HEK293 (cell line): ENCODE measurements at regions not wholly inside any gene's neighbourhood (a gene's known extent, or its start where the extent isn't known, plus 50 kb on each side); places are given as distances from the start of the nearest gene placed in this dataset.

Experiments
- CTCF ChIP-seq: fragments of 450-650 bp; formaldehyde crosslinking; IDR thresholded peaks from 2 replicates; pipeline ENCODE4 v1.5.1; 2016; ENCODE audit warnings: missing biosample characterization, missing genetic modification characterization
- MZF1 ChIP-seq: fragments of 450-650 bp; formaldehyde crosslinking; IDR thresholded peaks from 2 replicates; pipeline ENCODE4 v1.5.1; 2017; ENCODE audit warnings: missing biosample characterization, missing genetic modification characterization, borderline replicate concordance
- SP2 ChIP-seq: fragments of 450-650 bp; formaldehyde crosslinking; IDR thresholded peaks from 2 replicates; pipeline ENCODE4 v1.5.1; 2016; ENCODE audit warnings: missing biosample characterization, missing genetic modification characterization
- WT1 ChIP-seq: fragments of 450-650 bp; formaldehyde crosslinking; IDR thresholded peaks from 2 replicates; pipeline ENCODE4 v1.5.1; 2016; ENCODE audit warnings: missing biosample characterization, missing genetic modification characterization
- ZNF324 ChIP-seq: fragments of 450-650 bp; formaldehyde crosslinking; IDR thresholded peaks from 2 replicates; pipeline ENCODE4 v1.5.1; 2016; ENCODE audit warnings: missing biosample characterization, missing genetic modification characterization
- ZNF664 ChIP-seq: fragments of 450-650 bp; formaldehyde crosslinking; IDR thresholded peaks from 2 replicates; pipeline ENCODE4 v1.5.1; 2016; ENCODE audit warnings: missing biosample characterization, missing genetic modification characterization
- ZNF776 ChIP-seq: fragments of 450-650 bp; formaldehyde crosslinking; IDR thresholded peaks from 2 replicates; pipeline ENCODE4 v1.5.0; 2017; ENCODE audit warnings: missing biosample characterization, missing genetic modification characterization, borderline replicate concordance

GRCh38 chr20:11437611-11438380, 479.9 kb upstream of the BTBD3 start:
- TF ChIP-seq CTCF (tag by site-specific recombination) (no peak), WT1 (tag by site-specific recombination) (no peak), MZF1 (tag by site-specific recombination) (no peak), SP2 (no peak), ZNF664 (tag by site-specific recombination) (no peak), ZNF324 (tag by site-specific recombination) (no peak), ZNF776 (tag by site-specific recombination) (no peak)
